ENCODE measurements at regions not wholly inside any gene's neighbourhood (a gene's known extent, or its start where the extent isn't known, plus 50 kb on each side); places are given as distances from the start of the nearest gene placed in this dataset.

DNA sequence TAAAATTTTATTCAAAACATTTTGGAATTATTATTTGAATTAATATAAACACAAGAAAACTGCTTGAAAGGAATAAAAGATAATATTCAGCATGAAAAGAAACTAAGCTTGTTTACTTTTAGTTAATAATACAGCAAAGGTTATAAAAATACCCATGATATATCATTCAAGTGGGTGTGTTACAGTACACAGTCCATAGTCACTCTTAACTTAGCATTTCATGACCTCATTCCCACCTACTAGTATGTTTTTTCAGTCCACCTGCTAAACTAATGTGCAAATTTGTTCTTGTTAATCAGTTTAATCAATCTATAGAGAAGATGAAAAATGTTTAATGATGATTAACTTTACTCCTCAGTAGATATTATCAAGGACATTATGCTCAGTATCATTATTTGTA, 841.4 kb upstream of the EPHA7 start:
- in situ Hi-C loops (cut with HindIII; ENCODE audit: low sequenced_read_pairs), result no loop called here
- DNase-seq (ENCODE audit: low read depth, low spot score), result no peak
- no peak overlapping the region for H3K4me3 ChIP-seq (ENCODE audit: low read depth, low read length)
- TF ChIP-seq, protein P1, sequence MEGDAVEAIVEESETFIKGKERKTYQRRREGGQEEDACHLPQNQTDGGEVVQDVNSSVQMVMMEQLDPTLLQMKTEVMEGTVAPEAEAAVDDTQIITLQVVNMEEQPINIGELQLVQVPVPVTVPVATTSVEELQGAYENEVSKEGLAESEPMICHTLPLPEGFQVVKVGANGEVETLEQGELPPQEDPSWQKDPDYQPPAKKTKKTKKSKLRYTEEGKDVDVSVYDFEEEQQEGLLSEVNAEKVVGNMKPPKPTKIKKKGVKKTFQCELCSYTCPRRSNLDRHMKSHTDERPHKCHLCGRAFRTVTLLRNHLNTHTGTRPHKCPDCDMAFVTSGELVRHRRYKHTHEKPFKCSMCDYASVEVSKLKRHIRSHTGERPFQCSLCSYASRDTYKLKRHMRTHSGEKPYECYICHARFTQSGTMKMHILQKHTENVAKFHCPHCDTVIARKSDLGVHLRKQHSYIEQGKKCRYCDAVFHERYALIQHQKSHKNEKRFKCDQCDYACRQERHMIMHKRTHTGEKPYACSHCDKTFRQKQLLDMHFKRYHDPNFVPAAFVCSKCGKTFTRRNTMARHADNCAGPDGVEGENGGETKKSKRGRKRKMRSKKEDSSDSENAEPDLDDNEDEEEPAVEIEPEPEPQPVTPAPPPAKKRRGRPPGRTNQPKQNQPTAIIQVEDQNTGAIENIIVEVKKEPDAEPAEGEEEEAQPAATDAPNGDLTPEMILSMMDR (IDR thresholded peaks at IDR 0.05; ENCODE audit: low read depth, low read length), result no peak

DNA sequence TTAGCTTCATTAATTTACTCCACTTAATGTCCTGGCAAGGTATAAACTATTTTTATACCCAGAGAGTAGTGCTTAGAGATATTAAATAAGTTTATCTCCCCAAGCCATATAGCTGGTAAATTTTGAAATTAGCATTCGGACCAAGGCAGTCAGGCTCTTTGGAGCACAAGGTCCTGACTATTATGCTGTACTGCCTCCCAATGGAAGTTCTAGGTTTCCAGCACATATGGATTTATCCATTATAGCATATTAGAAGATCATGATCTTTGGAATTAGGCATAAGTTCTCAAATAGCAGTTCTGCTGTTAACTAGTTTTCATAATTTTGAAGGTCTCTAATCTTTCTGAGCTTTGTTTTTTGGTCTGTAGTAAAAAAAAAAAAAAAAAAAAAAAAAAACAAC, 835.3 kb upstream of the EPHA7 start:
- in situ Hi-C loops (cut with HindIII; ENCODE audit: low sequenced_read_pairs), result no loop called here
- peak; percentile 17 for DNase-seq (ENCODE audit: low read depth, low spot score)
- TF ChIP-seq, protein P1 (IDR thresholded peaks at IDR 0.05; ENCODE audit: low read depth, low read length), result peak; percentile 37

DNA sequence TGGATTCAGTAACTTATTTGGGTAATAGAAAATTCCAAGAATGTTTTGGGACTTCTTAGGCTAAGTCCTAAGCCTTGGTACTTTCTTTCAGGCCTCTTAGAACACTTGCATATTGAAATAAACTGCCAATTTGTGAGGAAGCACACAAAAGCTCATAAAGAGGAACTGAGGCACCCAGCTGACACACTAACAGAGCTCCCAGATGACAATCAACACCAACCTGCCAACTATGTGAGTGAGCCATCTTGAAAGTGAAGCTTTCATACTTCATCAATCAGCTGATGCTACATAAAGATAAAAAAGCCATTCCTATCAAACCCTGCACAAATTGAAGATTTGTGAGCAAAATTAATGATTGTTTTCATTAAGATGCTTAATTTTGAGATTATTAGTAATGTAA, 832.5 kb upstream of the EPHA7 start:
- in situ Hi-C loops (cut with HindIII; ENCODE audit: low sequenced_read_pairs), result no loop called here
- TF ChIP-seq, protein P1 (IDR thresholded peaks at IDR 0.05; ENCODE audit: low read depth, low read length), result no peak
- no peak for DNase-seq (ENCODE audit: low read depth, low spot score)
- no peak overlapping the region for H3K4me3 ChIP-seq (ENCODE audit: low read depth, low read length)

More for the DNA sequence above, 835.3 kb upstream of the EPHA7 start:
- H3K4me3 ChIP-seq (ENCODE audit: low read depth, low read length), result no peak overlapping the region

DNA sequence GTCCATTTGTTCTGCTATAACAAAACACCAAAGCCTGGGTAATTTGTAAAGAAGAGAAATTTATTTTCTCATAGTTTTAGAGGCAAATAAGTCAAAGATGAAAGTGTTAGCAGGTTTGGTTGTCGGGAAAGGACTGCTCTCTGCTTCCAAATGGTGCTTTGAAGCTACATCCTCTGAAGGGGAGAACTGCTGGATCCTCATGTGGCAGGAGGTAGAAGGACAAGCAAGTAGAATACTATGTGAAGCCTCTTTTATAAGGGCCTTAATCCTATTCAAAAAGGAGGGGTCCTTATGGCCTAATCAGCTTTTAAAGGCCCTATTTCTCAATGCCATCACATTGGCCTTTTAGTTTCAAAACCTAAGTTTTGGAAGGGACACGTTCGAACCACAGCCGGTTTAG, 826.0 kb upstream of the EPHA7 start:
- in situ Hi-C loops (cut with HindIII; ENCODE audit: low sequenced_read_pairs), result no loop called here
- H3K4me3 ChIP-seq (ENCODE audit: low read depth, low read length), result no peak overlapping the region
- TF ChIP-seq, protein P1 (IDR thresholded peaks at IDR 0.05; ENCODE audit: low read depth, low read length), result no peak
- DNase-seq (ENCODE audit: low read depth, low spot score), result no peak

DNA sequence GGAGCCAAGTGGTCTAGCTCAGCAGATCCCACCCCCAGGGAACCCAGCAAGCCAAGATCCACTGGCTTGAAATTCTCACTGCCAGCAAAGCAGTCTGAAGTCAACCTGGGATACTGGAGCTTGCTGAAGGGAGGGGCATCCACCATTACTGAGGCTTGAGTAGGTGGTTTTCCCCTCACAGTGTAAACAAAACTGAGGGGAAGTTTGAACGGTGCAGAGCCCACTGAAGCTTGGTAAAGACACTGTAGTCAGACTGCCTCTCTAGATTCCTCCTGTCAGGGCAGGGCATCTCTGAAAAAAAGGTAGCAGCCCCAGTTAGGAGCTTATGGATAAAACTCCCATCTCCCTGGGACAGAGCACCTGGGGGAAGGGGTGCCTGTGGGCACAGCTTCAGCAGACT, 819.5 kb upstream of the EPHA7 start:
- in situ Hi-C loops (cut with HindIII; ENCODE audit: low sequenced_read_pairs), result no loop called here

DNA sequence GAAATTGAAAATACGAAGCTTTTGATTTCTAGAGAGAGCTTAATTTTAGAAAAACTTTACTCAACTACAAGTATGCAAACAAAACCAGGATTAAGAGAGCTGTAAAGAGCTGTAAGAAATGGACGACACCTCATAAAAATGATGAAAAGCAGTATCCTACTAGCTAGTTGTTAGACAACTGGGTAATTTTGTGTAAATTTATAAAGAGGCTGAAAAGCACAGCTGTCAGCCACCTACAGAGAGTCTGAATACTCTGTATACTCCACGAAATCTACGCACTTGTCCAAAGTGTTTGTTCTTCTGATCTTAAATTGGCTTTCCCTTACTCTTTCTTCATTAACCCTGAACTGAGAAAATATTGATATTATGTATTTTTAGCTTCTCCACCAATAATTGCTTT, 808.4 kb upstream of the EPHA7 start:
- no peak overlapping the region for H3K4me3 ChIP-seq (ENCODE audit: low read depth, low read length)
- DNase-seq (ENCODE audit: low read depth, low spot score), result no peak
- in situ Hi-C loops (cut with HindIII; ENCODE audit: low sequenced_read_pairs), result no loop called here
- TF ChIP-seq, protein P1 (IDR thresholded peaks at IDR 0.05; ENCODE audit: low read depth, low read length), result no peak

More for the DNA sequence above, 819.5 kb upstream of the EPHA7 start:
- no peak overlapping the region for H3K4me3 ChIP-seq (ENCODE audit: low read depth, low read length)
- TF ChIP-seq, protein P1 (IDR thresholded peaks at IDR 0.05; ENCODE audit: low read depth, low read length), result no peak
- no peak for DNase-seq (ENCODE audit: low read depth, low spot score)

DNA sequence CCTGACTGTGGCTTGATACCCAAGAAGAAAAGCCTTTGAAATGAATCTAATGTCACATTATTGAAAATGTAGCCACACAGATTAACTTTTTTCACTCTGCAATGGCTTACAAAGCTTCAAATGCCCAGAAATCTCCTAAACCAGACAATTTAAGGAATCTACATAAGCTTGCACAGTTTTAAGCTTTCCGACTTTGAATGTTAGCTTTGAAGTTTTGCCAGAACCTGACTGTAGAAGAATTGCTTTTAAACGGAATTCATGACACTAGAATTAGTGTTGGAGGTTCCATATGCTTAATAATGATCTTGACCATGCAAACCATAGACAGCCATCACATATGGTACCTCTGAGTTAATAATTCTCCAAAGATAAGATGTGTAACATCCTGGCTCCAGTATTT, 798.5 kb upstream of the EPHA7 start:
- DNase-seq (ENCODE audit: low read depth, low spot score), result peak; percentile 3
- TF ChIP-seq, protein P1 (IDR thresholded peaks at IDR 0.05; ENCODE audit: low read depth, low read length), result no peak
- in situ Hi-C loops (cut with HindIII; ENCODE audit: low sequenced_read_pairs), result no loop called here
- H3K4me3 ChIP-seq (ENCODE audit: low read depth, low read length), result no peak overlapping the region

Measured in astrocyte of the spinal cord (primary cell).